Stimulated activated CD4-positive, alpha-beta T cell treated with anti-CD3 and anti-CD28 coated beads, TNF-alpha, amount 100 ng/mL, for 24 hours (primary cell): ENCODE measurements at regions not wholly inside any gene's neighbourhood (a gene's known extent, or its start where the extent isn't known, plus 50 kb on each side); places are given as distances from the start of the nearest gene placed in this dataset.
"Not testable (repeated sequence)": the region's sequence is repeated elsewhere in the genome, so short reads cannot be mapped to it uniquely, and the experiment has no call there.

Source experiments
- DNase-seq, 3 experiments: peaks; one replicate each; pipeline ENCODE4 v3.0.0-alpha.2; 2020; ENCODE audit warnings: low read depth in 3 of 3

DNA sequence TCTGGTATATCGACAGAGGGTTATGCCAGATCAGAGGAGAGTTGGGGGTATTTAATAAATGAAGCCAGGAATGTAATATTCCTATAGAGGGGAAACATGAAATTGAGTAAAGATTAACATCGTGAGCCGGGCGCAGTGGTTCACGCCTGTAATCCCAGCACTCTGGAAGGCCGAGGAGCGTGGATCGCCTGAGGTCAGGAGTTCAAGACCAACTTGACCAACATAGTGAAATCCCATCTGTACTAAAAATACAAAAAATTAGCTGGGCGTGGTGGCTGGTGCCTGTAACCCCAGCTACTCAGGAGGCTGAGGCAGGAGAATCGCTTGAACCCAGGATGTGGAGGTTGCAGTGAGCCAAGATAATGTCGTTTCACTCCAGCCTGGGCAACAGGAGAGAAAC, 112.4 kb upstream of the ZNF184 start:
- not testable (repeated sequence) for DNase-seq

DNA sequence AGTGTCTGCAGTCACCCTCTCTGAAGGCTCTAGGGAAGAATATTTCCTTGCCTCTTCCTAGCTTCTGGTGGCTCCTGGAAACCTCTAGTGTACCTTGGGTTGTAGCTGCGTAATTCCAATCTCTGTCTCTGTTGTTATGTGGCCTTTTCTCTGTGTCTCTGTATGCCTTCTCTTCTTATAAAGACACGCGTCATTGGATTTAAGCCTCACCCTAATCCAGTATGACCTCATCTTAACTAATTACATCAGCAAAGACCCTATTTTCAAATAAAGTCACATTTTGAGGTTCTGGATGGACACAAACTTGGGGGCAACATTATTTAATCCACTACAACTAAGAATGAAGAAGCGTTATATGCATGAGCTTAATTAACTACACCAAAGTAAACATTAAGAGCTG, 111.4 kb upstream of the ZNF184 start:
- no peak for DNase-seq

DNA sequence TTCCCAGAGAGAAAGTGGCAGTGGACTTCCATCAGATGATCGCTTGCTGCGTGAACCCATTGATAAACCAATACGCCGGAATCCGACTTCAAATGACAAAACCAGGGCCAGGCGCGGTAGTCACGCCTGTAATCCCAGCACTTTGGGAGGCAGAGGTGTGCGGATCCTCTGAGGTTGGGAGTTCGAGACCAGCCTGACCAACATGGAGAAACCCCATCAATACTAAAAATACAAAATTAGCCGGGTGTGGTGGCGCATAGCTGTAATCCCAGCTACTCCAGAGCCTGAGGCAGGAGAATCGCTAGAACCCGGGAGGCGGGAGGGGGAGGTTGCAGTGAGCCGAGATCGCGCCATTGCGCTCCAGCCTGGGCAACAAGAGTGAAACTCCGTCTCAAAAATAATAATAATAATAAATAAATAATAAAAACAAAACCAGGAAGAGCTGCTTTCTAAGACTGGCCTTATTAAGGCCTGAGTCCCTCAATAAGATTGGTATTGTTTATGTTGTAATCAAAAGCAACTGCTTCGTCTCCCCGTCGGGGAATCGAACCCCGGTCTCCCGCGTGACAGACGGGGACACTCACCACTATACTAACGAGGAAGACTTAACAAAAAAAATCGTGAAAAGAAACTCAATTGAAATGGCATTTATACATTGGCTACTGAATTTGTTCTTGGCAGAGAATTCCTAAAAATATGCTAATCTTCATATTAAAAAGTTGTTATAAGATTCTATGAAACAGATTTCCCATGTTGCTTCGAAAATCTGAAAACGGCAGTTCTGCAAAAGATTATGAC, 110.2 kb upstream of the ZNF184 start:
- DNase-seq, result peak; percentile 13 to 69 (median 29)

GRCh38 chr6:27579973-27580372, 107.1 kb upstream of the ZNF184 start:
- no peak for DNase-seq

DNA sequence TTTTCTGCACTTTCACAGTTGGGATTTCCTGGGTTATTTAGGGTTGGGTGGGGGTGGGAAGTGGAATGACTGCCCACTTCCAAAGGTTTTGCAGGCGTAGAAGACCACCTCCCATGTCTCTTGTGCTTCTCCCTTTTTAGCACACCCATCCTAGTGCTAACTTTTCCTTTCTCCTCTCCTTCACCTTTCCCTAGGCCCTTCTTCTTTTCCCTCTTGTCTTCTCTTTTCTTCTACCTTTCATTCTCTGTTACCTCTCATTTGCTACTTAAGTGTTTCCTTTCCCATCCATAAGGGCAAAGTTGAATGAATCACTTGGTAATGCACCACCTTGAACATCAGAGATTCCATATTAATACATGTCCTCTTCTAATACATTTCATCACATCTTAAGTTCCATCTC, 105.0 kb upstream of the ZNF184 start:
- DNase-seq, result no peak

GRCh38 chr6:27575594-27576361, 102.9 kb upstream of the ZNF184 start:
- DNase-seq, result no peak

DNA sequence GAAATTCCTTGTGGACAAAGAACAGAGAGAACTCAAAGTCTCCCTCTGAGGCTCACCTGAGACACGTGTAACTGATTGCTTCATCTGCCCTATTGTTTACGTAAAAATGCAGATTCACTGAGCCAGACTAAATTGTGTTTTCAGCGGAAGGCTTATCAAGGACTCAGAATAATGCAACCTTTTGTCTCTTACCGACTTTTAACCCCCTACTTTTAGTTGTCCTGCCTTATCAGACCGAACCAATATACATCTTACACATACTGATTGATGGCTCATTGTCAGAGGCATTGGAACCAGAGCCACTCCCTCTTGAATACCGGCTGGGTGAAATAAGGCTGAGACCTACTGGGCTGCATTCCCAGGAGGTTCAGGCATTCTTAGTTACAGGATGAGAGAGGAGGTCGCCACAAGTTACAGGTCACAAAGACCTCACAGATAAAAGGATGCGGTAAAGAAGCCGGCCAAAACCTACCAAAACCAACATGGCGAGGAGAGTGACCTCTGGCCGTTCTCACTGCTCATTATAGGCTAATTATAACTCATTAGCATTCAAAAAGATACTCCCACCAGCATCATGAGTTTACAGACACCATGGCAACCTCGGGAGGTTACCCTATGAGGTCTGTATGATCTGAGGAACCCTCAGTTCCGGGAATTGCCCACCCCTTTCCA, 95.5 kb upstream of the ZNF184 start:
- no peak for DNase-seq

DNA sequence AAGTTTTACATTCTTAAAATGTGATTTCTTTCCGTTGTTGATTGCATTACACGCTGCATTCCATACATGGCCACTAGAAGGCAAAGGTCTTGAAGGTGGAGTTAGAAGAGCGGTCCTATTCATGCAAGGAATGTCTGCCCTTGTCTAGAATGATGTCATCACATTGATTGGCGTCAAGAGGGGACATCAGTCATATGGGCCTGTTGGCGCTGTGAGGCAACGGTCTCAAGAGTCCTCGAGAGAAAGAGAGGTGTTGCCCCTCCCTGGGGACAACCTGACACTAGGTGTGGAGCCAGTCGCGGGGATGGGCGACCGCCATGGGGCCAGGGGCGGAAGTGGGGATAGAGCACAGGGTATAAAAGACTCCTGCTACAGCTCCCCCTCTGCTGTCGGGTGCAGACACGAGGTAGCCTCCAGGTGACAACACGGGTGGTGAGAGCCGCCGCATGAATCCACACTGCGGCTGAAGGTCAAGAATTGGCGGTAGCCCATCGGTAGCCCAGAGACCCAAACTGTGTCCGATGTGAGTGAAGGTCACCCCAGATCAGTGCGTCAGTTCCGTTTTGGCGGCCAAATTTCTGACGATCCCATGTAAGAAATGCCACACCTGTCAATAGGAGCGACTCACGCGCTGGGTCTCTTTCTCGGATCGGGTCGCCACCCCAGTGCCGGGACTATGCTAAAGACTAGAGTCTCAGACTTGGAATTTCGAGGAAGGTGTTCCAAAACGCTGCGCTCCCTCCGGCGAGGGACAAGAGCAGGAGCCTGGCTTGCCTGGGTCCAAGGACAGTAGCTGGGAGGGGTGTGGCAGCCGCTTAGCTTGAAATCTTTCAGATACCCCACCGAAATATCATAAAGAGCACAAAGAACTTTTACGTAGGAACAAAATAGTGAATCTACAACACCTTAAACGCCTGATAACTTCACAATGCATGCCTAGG, 93.2 kb upstream of the ZNF184 start:
- DNase-seq, result no peak

- no peak for DNase-seq
Observed at GRCh38 chr6:27562027-27562410, 89.1 kb upstream of the ZNF184 start.

DNA sequence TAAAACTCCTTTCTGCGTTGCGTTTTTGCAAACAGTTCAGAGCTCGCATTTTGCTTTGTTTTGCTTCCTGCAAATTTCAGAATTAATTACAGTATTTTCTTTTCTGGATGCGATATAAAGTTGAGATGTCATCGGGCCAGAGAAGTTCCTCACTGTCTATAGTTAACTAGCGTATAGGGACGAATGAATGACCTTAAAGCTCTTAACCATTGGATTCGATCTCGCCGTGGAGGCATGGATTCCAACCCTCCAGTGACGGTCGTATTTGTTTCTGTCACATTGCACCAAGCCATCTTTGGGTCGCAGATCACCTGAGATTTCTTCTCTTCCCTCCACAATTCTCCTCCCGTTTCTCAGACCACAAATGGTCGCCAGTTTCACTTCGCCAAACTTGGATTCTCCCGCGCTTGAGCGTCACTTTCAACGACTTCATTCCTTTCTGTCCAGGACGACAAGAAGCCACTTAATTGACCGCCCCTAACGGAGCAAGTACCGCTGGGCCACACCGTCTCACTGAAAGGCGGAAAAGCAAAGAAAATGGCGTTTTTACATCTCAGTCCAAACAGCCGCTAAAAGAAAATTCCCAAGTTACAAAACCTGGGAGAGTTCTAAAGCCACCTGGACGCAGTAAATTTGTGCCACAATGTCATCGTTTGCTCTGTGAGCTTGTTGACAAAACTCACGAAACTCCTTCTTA, 85.3 kb upstream of the ZNF184 start:
- no peak for DNase-seq

- DNase-seq, result no peak
Observed at GRCh38 chr6:27556406-27556805, 83.5 kb upstream of the ZNF184 start.

- DNase-seq, result peak in 1 of 3 experiments; percentile 57
Observed at GRCh38 chr6:27553123-27553904, 80.4 kb upstream of the ZNF184 start.

DNA sequence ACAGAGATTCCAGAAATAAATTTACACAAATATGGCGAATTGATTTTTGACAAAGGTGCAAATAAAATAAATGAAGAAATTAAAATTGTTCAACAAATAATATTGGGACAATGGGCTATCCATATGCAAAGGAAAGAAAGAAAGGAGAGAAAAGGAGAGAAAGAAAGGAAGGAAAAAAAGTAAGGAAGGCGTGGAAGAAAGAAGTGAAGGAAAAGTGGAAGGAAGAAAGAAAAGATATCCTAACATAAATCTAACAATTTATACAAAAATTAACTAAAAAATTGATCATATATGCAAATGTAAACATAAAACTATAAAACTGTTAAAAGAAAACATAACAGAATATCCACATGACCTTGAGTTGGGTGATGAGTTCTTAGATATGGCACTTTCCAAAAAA, 78.7 kb upstream of the ZNF184 start:
- DNase-seq, result no peak

GRCh38 chr6:27550692-27551091, 77.8 kb upstream of the ZNF184 start:
- no peak for DNase-seq

- not testable (repeated sequence) for DNase-seq
Observed at GRCh38 chr6:27549241-27549598, 76.3 kb upstream of the ZNF184 start.

- peak in 1 of 3 experiments; percentile 32 for DNase-seq
Observed at GRCh38 chr6:27547157-27548075, 74.5 kb upstream of the ZNF184 start.

DNA sequence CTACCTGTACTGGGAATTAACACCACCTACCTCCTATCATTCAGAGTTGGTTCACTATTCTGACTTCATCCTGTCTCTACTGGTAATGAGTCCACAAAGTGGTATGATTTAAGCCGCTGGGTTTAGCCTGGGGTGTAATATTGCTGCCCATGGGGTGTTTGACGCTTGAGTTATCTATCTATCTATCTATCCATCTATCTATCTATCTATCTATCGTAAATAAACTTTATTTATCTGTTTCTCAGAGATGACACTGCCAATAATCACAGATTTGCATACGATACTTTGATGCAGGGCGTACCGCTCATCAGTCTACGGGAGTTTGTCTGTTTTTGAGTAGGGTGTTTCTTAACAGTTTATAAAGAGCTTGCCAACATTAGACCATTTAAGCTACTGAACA, 73.6 kb upstream of the ZNF184 start:
- DNase-seq, result no peak

DNA sequence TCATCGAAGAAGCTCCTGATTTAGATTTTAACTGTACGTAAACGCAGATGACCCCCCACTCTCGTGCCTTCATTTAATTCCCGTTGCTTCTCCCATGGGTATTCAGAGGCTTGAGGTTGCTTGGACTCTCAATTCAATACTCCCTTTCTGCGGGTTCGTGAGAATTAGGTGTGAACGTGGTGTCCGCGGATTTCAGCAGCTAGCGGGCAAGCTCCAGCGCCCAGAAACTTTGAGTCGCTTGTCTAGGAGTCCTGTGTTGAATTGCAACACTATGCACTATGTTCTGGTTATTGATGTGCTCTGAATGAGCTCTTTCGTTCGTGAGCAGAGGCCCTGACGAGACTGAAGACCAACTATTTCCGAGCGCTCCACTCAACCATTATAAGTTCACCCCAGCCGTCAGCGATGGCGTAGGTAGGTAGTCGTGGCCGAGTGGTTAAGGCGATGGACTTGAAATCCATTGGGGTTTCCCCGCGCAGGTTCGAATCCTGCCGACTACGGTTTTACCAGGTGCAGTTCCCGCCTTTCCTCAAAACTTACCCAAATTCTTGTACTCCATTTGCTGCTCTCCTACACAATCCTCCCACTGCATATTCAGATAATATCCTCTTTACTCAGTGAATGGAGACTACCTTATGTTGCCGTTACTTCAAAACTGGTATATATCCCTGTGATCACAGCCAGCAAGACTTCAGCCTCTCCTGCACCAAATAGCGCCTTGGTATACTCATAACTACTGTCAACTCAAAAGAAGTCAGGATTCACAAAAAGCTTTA, 72.6 kb upstream of the ZNF184 start:
- peak in 2 of 3 experiments; percentile 17 to 65 for DNase-seq
